ENCODE measurements at regions not wholly inside any gene's neighbourhood (a gene's known extent, or its start where the extent isn't known, plus 50 kb on each side); places are given as distances from the start of the nearest gene placed in this dataset.

DNA sequence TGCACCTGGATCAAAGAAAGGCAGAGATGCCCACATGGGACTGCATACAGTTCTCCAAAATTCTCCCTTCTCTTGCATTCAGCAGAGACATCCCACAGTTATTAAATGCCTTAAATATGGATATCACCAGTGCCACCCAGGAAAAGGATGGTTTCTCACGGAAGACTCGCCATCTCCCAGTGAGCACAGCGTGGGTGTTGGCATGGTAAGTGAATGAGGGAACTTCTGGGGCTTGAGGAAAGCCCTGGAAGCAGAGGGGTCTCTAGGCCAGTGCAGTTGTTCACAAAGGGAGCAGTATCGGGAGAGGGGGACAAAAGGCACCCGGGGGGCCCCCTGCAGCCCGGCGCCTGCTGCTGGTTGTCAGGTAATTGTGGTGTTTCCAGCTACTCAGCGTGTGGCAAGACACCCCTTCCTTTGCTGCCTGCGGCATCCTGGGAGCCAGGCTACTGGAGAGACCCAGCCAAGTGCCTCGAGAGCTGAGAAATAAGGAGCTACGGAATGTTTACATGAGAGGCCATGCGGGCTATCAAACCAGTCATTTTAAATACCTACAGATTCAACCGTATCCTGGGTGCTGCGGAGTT, 125.4 kb downstream of the PXDC1 start:
- Histone ChIP-seq H2AK9ac (replicated peaks; ENCODE audit: low read depth, low read length, poor library complexity) (no peak overlapping the region), H3K27ac (ENCODE audit: insufficient read depth, low read length) (no peak overlapping the region), H2AFZ (replicated peaks; ENCODE audit: low read length, poor library complexity) (no peak overlapping the region), H3K4me2 (ENCODE audit: low read depth, low read length) (no peak overlapping the region), H2BK20ac (ENCODE audit: low read depth, low read length) (no peak overlapping the region), H3K4me1 (ENCODE audit: control insufficient read depth, insufficient read depth, low read length) (no peaks in the 10 kb centered on the region), H2BK120ac (ENCODE audit: low read depth, low read length) (no peak overlapping the region), H3K9me1 (ENCODE audit: insufficient read depth, low read length) (no peaks in the 10 kb centered on the region), H3K4me3 (ENCODE audit: insufficient read depth, low read depth, low read length) (no peak overlapping the region), H3K14ac (replicated peaks; ENCODE audit: low read depth, low read length) (no peak overlapping the region), H3K18ac (ENCODE audit: low read depth, low read length) (no peak overlapping the region), H3K79me1 (ENCODE audit: low read depth in 1 of 2, low read length in 2 of 2) (no peaks in the 10 kb centered on the region), H4K8ac (ENCODE audit: low read depth in 2 of 2, low read length in 2 of 2) (no peak overlapping the region), H3K36me3 (ENCODE audit: control insufficient read depth, insufficient read depth, low read length) (no peaks in the 10 kb centered on the region), H3K4ac (ENCODE audit: low read depth, low read length) (no peak overlapping the region), H3K23ac (ENCODE audit: low read depth, low read length) (no peak overlapping the region), H4K5ac (ENCODE audit: low read depth, low read length) (no peak overlapping the region), H4K91ac (ENCODE audit: insufficient read depth, low read depth, low read length) (no peak overlapping the region), H3K56ac (ENCODE audit: extremely low read depth, insufficient read depth, low read length) (no peak overlapping the region), H2AK5ac (ENCODE audit: low read depth, low read length) (no peak overlapping the region), H3K27me3 (ENCODE audit: control insufficient read depth, insufficient read depth, low read length) (peaks cover 74% of the 10 kb centered on the region), H2BK15ac (ENCODE audit: low read depth, low read length) (no peak overlapping the region), H3K9ac (ENCODE audit: low read depth, low read length) (no peak overlapping the region), H4K20me1 (ENCODE audit: insufficient read depth, low read length) (no peaks in the 10 kb centered on the region), H3K9me3 (ENCODE audit: control insufficient read depth, insufficient read depth, low read length) (no peaks in the 10 kb centered on the region), H2BK5ac (ENCODE audit: low read depth, low read length, poor library complexity, severe bottlenecking) (no peak overlapping the region)
- ATAC-seq (ENCODE audit: low read depth) (no peak), DNase-seq (no peak)
- ChIA-PET CTCF (interaction anchor here (0.6 kb wide), 1 partner anchor 23 kb away, joined by 3 read pairs; no protein-coding TSS in a partner anchor), POLR2A (ENCODE audit: unreplicated experiment) (no interaction called here)
- in situ Hi-C loops (cut with MboI; ENCODE audit: low sequenced_read_pairs): no loop called here
- dilution Hi-C loops (cut with HindIII; ENCODE audit: low sequenced_read_pairs, unreplicated experiment): no loop called here
- TF ChIP-seq MXI1 (IDR thresholded peaks at IDR 0.05; ENCODE audit: borderline replicate concordance, low read depth, low read length): no peak
- TF ChIP-seq USF2 (IDR thresholded peaks at IDR 0.05; ENCODE audit: low read depth, low read length): no peak
- TF ChIP-seq RFX5 (IDR thresholded peaks at IDR 0.05; ENCODE audit: low read depth, low read length): no peak
- TF ChIP-seq POLR2A (IDR thresholded peaks at IDR 0.05; ENCODE audit: low read depth, low read length): no peak
- no peak for TF ChIP-seq RAD21 (IDR thresholded peaks at IDR 0.05; ENCODE audit: low read length)
- no peak for TF ChIP-seq BHLHE40 (IDR thresholded peaks at IDR 0.05; ENCODE audit: low read depth, low read length)
- no peak for TF ChIP-seq CHD1 (IDR thresholded peaks at IDR 0.05; ENCODE audit: low read depth, low read length)
- TF ChIP-seq NFE2L2 (IDR thresholded peaks at IDR 0.05; ENCODE audit: low read depth, low read length): no peak
- no peak for TF ChIP-seq CEBPB (IDR thresholded peaks at IDR 0.05; ENCODE audit: low read depth, low read length)
- TF ChIP-seq, protein P1, sequence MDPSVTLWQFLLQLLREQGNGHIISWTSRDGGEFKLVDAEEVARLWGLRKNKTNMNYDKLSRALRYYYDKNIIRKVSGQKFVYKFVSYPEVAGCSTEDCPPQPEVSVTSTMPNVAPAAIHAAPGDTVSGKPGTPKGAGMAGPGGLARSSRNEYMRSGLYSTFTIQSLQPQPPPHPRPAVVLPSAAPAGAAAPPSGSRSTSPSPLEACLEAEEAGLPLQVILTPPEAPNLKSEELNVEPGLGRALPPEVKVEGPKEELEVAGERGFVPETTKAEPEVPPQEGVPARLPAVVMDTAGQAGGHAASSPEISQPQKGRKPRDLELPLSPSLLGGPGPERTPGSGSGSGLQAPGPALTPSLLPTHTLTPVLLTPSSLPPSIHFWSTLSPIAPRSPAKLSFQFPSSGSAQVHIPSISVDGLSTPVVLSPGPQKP (IDR thresholded peaks at IDR 0.05; ENCODE audit: borderline replicate concordance, low read depth, low read length): no peak
- no peak for TF ChIP-seq RCOR1 (IDR thresholded peaks at IDR 0.05; ENCODE audit: insufficient replicate concordance, low read length)
- TF ChIP-seq MAFK (IDR thresholded peaks at IDR 0.05; ENCODE audit: low read depth, low read length): no peak
- no peak for TF ChIP-seq SMC3 (IDR thresholded peaks at IDR 0.05; ENCODE audit: low read depth, low read length)
- TF ChIP-seq MAZ (IDR thresholded peaks at IDR 0.05; ENCODE audit: borderline replicate concordance, low read depth, low read length): no peak
- 80% methylated on average over 1 of the region's 14 CpGs; no CpG with 5 or more reads in 1 of the 2 experiments for WGBS, 2 experiments (ENCODE audit: extremely low coverage in 2 of 2, insufficient read length in 1 of 2)
- no TSS peak for BruUV-seq (replicated peaks)
- intact Hi-C loops (cut with micrococcal nuclease): no loop called here
